Endodermal cell (in vitro differentiated cells): ENCODE measurements at regions not wholly inside any gene's neighbourhood (a gene's known extent, or its start where the extent isn't known, plus 50 kb on each side); places are given as distances from the start of the nearest gene placed in this dataset.

Experiments
- DNase-seq: peaks from one replicate; pipeline ENCODE4 v3.0.0-alpha.2; 2017
- H3K27ac ChIP-seq: 2 replicates; pipeline ENCODE4 v1.5.1; 2013; ENCODE audit warnings: mild to moderate bottlenecking, low read depth, low read length, moderate library complexity
- H3K27me3 ChIP-seq: 2 replicates; pipeline ENCODE4 v1.6.1; 2013; ENCODE audit warnings: mild to moderate bottlenecking, low read length, moderate library complexity; ENCODE audit not compliant: insufficient read depth, control insufficient read depth, poor library complexity, severe bottlenecking
- H3K36me3 ChIP-seq: 2 replicates; pipeline ENCODE4 v1.7.0; 2013; ENCODE audit warnings: mild to moderate bottlenecking, low read length, moderate library complexity; ENCODE audit not compliant: control insufficient read depth, insufficient read depth
- H3K4me1 ChIP-seq: one replicate; pipeline ENCODE4 v1.7.0; 2013; ENCODE audit warnings: low read length; ENCODE audit not compliant: control insufficient read depth, insufficient read depth
- H3K4me3 ChIP-seq: 2 replicates; pipeline ENCODE4 v1.5.1; 2013; ENCODE audit warnings: mild to moderate bottlenecking, low read length, moderate library complexity
- H3K9ac ChIP-seq: 2 replicates; pipeline ENCODE4 v1.6.1; 2013; ENCODE audit warnings: mild to moderate bottlenecking, low read length, moderate library complexity; ENCODE audit not compliant: poor library complexity, severe bottlenecking; ENCODE audit errors: extremely low read depth
- H3K9me3 ChIP-seq: 2 replicates; pipeline ENCODE4 v1.6.1; 2013; ENCODE audit warnings: mild to moderate bottlenecking, low read length, moderate library complexity; ENCODE audit not compliant: control insufficient read depth
- H3K27ac Mint-ChIP-seq: 2 replicates; pipeline ENCODE4 v1.8.0; 2020; ENCODE audit warnings: mixed read lengths
- H3K27me3 Mint-ChIP-seq: 2 replicates; pipeline ENCODE4 v1.8.0; 2021; ENCODE audit warnings: mild to moderate bottlenecking, mixed read lengths; ENCODE audit not compliant: insufficient read depth
- H3K36me3 Mint-ChIP-seq: 2 replicates; pipeline ENCODE4 v1.8.0; 2020; ENCODE audit warnings: low read depth, mixed read lengths
- H3K4me1 Mint-ChIP-seq: 2 replicates; pipeline ENCODE4 v1.8.0; 2020; ENCODE audit warnings: mixed read lengths
- H3K4me3 Mint-ChIP-seq: 2 replicates; pipeline ENCODE4 v1.8.0; 2020; ENCODE audit warnings: mild to moderate bottlenecking, moderate library complexity, mixed read lengths
- H3K9me3 Mint-ChIP-seq: 2 replicates; pipeline ENCODE4 v1.8.0; 2020; ENCODE audit warnings: mild to moderate bottlenecking, mixed read lengths
- WGBS, 2 experiments: methylation state at CpG; one replicate each; pipeline versions ENCODE4 v1.1.5 to v1.1.7; 2013; ENCODE audit warnings: missing lambda C conversion rate in 2 of 2, mixed read lengths in 1 of 2; ENCODE audit not compliant: insufficient coverage in 1 of 2, insufficient read length in 1 of 2; 5-methylcytosine and 5-hydroxymethylcytosine counted together
- TF ChIP-seq, protein P1 (sequence below): fragments of 200-600 bp; sonication (generic); conservative IDR thresholded peaks from 2 replicates; pipeline ENCODE4 v1.5.0; 2021; ENCODE audit warnings: antibody characterized with exemption, mild to moderate bottlenecking

DNA sequence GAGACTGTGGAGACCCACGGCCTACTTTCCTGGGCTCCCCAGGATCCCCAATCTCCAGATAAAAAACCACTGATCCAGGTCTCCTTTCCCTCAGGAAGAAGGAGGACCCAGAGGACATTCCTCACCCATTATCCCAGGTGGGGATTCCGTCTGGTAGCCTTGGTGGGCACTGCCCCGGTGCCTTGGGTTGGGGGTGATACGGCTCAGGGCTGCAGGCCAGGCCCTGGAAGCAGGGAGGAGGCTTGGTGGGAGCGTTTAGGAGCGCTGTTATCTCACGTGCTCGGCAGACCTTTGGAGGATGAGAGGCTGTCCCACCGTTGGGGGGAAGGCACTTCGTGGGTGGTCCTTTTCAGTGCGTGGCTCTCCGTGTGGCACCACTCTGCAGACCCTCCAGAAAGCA is 926.3 kb downstream of the BRD1 start:
- no peaks in the 10 kb centered on the region for H3K9me3 Mint-ChIP-seq
- no peaks in the 10 kb centered on the region for H3K27me3 ChIP-seq
- no peaks in the 10 kb centered on the region for H3K4me1 ChIP-seq
- no peaks in the 10 kb centered on the region for H3K4me1 Mint-ChIP-seq
- no peak overlapping the region for H3K4me3 Mint-ChIP-seq
- no peak overlapping the region for H3K27ac Mint-ChIP-seq
- H3K36me3 ChIP-seq: no peaks in the 10 kb centered on the region
- peaks cover 1% of the 10 kb centered on the region for H3K27me3 Mint-ChIP-seq
- H3K36me3 Mint-ChIP-seq: no peaks in the 10 kb centered on the region
- TF ChIP-seq, protein P1, sequence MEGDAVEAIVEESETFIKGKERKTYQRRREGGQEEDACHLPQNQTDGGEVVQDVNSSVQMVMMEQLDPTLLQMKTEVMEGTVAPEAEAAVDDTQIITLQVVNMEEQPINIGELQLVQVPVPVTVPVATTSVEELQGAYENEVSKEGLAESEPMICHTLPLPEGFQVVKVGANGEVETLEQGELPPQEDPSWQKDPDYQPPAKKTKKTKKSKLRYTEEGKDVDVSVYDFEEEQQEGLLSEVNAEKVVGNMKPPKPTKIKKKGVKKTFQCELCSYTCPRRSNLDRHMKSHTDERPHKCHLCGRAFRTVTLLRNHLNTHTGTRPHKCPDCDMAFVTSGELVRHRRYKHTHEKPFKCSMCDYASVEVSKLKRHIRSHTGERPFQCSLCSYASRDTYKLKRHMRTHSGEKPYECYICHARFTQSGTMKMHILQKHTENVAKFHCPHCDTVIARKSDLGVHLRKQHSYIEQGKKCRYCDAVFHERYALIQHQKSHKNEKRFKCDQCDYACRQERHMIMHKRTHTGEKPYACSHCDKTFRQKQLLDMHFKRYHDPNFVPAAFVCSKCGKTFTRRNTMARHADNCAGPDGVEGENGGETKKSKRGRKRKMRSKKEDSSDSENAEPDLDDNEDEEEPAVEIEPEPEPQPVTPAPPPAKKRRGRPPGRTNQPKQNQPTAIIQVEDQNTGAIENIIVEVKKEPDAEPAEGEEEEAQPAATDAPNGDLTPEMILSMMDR: no peak
- 90 to 92% methylated on average over 2 to 9 of the region's 12 CpGs for WGBS, 2 experiments
- no peak overlapping the region for H3K4me3 ChIP-seq
- no peak overlapping the region for H3K9ac ChIP-seq
- H3K27ac ChIP-seq: no peak overlapping the region
- H3K9me3 ChIP-seq: no peaks in the 10 kb centered on the region
- DNase-seq: no peak

DNA sequence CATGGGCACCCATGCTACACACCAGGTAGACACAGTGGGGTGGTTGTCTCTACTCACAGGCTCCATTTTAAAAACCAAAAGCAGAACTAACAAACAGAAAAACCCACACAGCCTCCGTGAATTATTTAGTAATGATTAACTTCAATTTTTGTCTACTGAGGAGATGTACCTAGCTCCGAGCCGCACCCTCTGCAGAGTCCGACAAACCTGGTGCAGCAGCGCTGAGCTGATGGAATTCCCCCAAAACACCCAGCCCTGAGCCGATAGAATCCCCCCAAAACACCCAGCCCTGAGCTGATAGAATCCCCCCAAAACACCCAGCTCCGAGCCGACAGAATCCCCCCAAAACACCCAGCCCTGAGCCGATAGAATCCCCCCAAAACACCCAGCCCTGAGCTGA is 927.0 kb downstream of the BRD1 start:
- H3K4me3 Mint-ChIP-seq: no peak overlapping the region
- no peaks in the 10 kb centered on the region for H3K4me1 Mint-ChIP-seq
- no peaks in the 10 kb centered on the region for H3K27me3 Mint-ChIP-seq
- H3K9me3 Mint-ChIP-seq: no peaks in the 10 kb centered on the region
- H3K36me3 ChIP-seq: no peaks in the 10 kb centered on the region
- H3K9ac ChIP-seq: no peak overlapping the region
- no peak overlapping the region for H3K4me3 ChIP-seq
- no peaks in the 10 kb centered on the region for H3K36me3 Mint-ChIP-seq
- 98 to 100% methylated on average over 3 to 6 of the region's 9 CpGs for whole genome bisulfite sequencing, 2 experiments
- DNase-seq: no peak
- no peaks in the 10 kb centered on the region for H3K27me3 ChIP-seq
- no peaks in the 10 kb centered on the region for H3K4me1 ChIP-seq
- H3K27ac ChIP-seq: no peak overlapping the region
- TF ChIP-seq, protein P1: no peak
- H3K27ac Mint-ChIP-seq: no peak overlapping the region
- H3K9me3 ChIP-seq: no peaks in the 10 kb centered on the region

DNA sequence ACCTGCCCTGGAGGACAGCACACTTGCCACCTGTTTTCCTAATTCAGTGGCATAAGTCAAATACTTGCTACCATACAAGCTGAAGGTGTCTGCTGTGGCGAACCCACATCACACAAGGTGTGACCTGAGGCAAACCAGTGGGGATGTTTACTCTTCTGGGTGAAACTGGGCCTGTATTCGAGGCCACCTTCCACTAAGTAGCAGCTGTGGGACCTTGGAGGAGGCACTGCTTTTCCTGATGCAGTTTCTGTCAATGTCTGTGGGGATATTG is 927.4 kb downstream of the BRD1 start:
- Histone ChIP-seq H3K27me3 (no peaks in the 10 kb centered on the region), H3K27ac (no peak overlapping the region), H3K9me3 (no peaks in the 10 kb centered on the region), H3K4me1 (no peaks in the 10 kb centered on the region), H3K4me3 (no peak overlapping the region), H3K36me3 (no peaks in the 10 kb centered on the region), H3K9ac (no peak overlapping the region)
- Mint-ChIP-seq H3K27me3 (peaks cover 1% of the 10 kb centered on the region), H3K4me1 (no peaks in the 10 kb centered on the region), H3K9me3 (no peaks in the 10 kb centered on the region), H3K4me3 (no peak overlapping the region), H3K27ac (no peak overlapping the region), H3K36me3 (no peaks in the 10 kb centered on the region)
- no peak for DNase-seq
- WGBS, 2 experiments: 94 to 100% methylated on average over 2 of the region's 2 CpGs
- TF ChIP-seq, protein P1: no peak
